Cerebellar nuclear complex (tissue), 1 donor: ENCODE measurements at regions not wholly inside any gene's neighbourhood (a gene's known extent, or its start where the extent isn't known, plus 50 kb on each side); places are given as distances from the start of the nearest gene placed in this dataset.

Experiments
- DNase-seq, 2 experiments: peaks; one replicate each; lab custom pipeline; 2025; lab: John Stamatoyannopoulos, UW

- DNase-seq: no peak
Measured at GRCh38 chr10:78903341-78903940, 165.3 kb upstream of the ZMIZ1 start.

- no peak for DNase-seq
Measured at GRCh38 chr10:78904196-78904595, 164.6 kb upstream of the ZMIZ1 start.

GRCh38 chr10:78905015-78905956, 163.5 kb upstream of the ZMIZ1 start:
- DNase-seq: no peak

- no peak for DNase-seq
Measured at GRCh38 chr10:78905957-78906308, 162.8 kb upstream of the ZMIZ1 start.

GRCh38 chr10:78906734-78907390, 161.9 kb upstream of the ZMIZ1 start:
- DNase-seq: no peak

GRCh38 chr10:78907551-78908211, 161.1 kb upstream of the ZMIZ1 start:
- no peak for DNase-seq

GRCh38 chr10:78909221-78909620, 159.5 kb upstream of the ZMIZ1 start:
- DNase-seq: no peak

- DNase-seq: no peak
Measured at GRCh38 chr10:78910021-78910420, 158.7 kb upstream of the ZMIZ1 start.

GRCh38 chr10:78910476-78910875, 158.3 kb upstream of the ZMIZ1 start:
- no peak for DNase-seq

- DNase-seq: no peak
Measured at GRCh38 chr10:78910886-78911285, 157.9 kb upstream of the ZMIZ1 start.

GRCh38 chr10:78911533-78912340, 157.0 kb upstream of the ZMIZ1 start:
- no peak for DNase-seq

GRCh38 chr10:78912361-78913218, 156.2 kb upstream of the ZMIZ1 start:
- no peak for DNase-seq

GRCh38 chr10:78913219-78914059, 155.3 kb upstream of the ZMIZ1 start:
- DNase-seq: no peak

GRCh38 chr10:78914060-78914378, 154.7 kb upstream of the ZMIZ1 start:
- no peak for DNase-seq

GRCh38 chr10:78914502-78915189, 154.1 kb upstream of the ZMIZ1 start:
- DNase-seq: no peak

GRCh38 chr10:78915190-78915518, 153.6 kb upstream of the ZMIZ1 start:
- DNase-seq: no peak

GRCh38 chr10:78916227-78916626, 152.5 kb upstream of the ZMIZ1 start:
- no peak for DNase-seq

- DNase-seq: no peak
Measured at GRCh38 chr10:78919181-78919966, 149.4 kb upstream of the ZMIZ1 start.

- DNase-seq: no peak
Measured at GRCh38 chr10:78920011-78920410, 148.8 kb upstream of the ZMIZ1 start.
